GM12878 (cell line): ENCODE measurements at regions not wholly inside any gene's neighbourhood (a gene's known extent, or its start where the extent isn't known, plus 50 kb on each side); places are given as distances from the start of the nearest gene placed in this dataset.

ENCODE experiments used
- ATAC-seq: fragments of 200-7000 bp; cut with Tn5 transposase; 3 replicates; pipeline ENCODE4 v1.9.1; 2020; ENCODE audit warnings: mild to moderate bottlenecking, moderate library complexity
- BruUV-seq: library from RNA; stranded (reverse); fragments of 400-500 nt; replicated peaks from 2 replicates; lab custom pipeline; 2021; lab: Mats Ljungman, UMichigan
- CTCF ChIA-PET: fragments of 300-600 bp; sonication (Branson Sonifier 250); formaldehyde crosslinking; extraction: SDS; loops from one replicate; lab custom pipeline; 2021; ENCODE audit warnings: inconsistent platforms; lab: Yijun Ruan, JAX
- POLR2A ChIA-PET: fragments of 350-600 bp; formaldehyde crosslinking; extraction: SDS; loops from one replicate; lab custom pipeline; 2021; ENCODE audit warnings: inconsistent platforms; lab: Charles Lee
- RAD21 ChIA-PET: fragments of 300-600 bp; sonication (Branson Sonifier 250); formaldehyde crosslinking; loops from one replicate; lab custom pipeline; 2023; ENCODE audit warnings: antibody characterized with exemption; ENCODE audit not compliant: unreplicated experiment; lab: Charles Lee
- SMC1A ChIA-PET: fragments of 300-600 bp; sonication (Branson Sonifier 250); formaldehyde crosslinking; loops from one replicate; lab custom pipeline; 2023; ENCODE audit not compliant: unreplicated experiment, uncharacterized antibody; lab: Charles Lee
- DNase-seq: peaks from one replicate; pipeline ENCODE4 v3.0.0-alpha.2; 2011; ENCODE audit warnings: low read depth, low spot score
- FAIRE-seq: peaks from 3 replicates; lab custom pipeline; 2011; peaks lifted over from hg19 to GRCh38; lab: Jason Lieb, UNC
- H2AFZ ChIP-seq: 2 replicates; pipeline ENCODE4 v1.6.0; 2011; ENCODE audit warnings: low read depth, low read length, control low read depth; ENCODE audit not compliant: control insufficient read depth
- H3K27ac ChIP-seq: 2 replicates; pipeline ENCODE4 v1.5.1; 2011; ENCODE audit warnings: control low read depth; ENCODE audit not compliant: control insufficient read depth, insufficient read depth
- H3K27me3 ChIP-seq, 2 experiments: replicated peaks in 1 of 2; 2 replicates each; pipeline versions ENCODE4 v1.6.0 to v1.6.1; 2011; ENCODE audit warnings: low read length in 1 of 2; ENCODE audit not compliant: control insufficient read depth in 2 of 2, insufficient read depth in 2 of 2
- H3K36me3 ChIP-seq, 2 experiments: 2 replicates each; pipeline ENCODE4 v1.5.1; 2011; ENCODE audit warnings: low read length in 1 of 2; ENCODE audit not compliant: control insufficient read depth in 2 of 2, insufficient read depth in 2 of 2
- H3K4me1 ChIP-seq: 2 replicates; pipeline ENCODE4 v1.6.1; 2011; ENCODE audit warnings: mild to moderate bottlenecking, low read length, moderate library complexity, mixed read lengths; ENCODE audit not compliant: control insufficient read depth, insufficient read depth
- H3K4me2 ChIP-seq: 2 replicates; pipeline ENCODE4 v1.6.0; 2011; ENCODE audit warnings: control low read depth; ENCODE audit not compliant: control insufficient read depth, insufficient read depth
- H3K4me3 ChIP-seq: fragments of 200-600 bp; sonication (generic); 2 replicates; pipeline ENCODE4 v1.5.1; 2016
- H3K79me2 ChIP-seq: 2 replicates; pipeline ENCODE4 v1.6.0; 2011; ENCODE audit warnings: low read length; ENCODE audit not compliant: control insufficient read depth, insufficient read depth
- H3K9ac ChIP-seq: 2 replicates; pipeline ENCODE4 v1.8.0; 2011; ENCODE audit warnings: low read length, control low read depth, mixed read lengths; ENCODE audit not compliant: control insufficient read depth, insufficient read depth
- H3K9me3 ChIP-seq: replicated peaks from 3 replicates; pipeline ENCODE4 v1.5.1; 2011; ENCODE audit warnings: mild to moderate bottlenecking, low read length; ENCODE audit not compliant: control insufficient read depth, insufficient read depth
- H4K20me1 ChIP-seq: 2 replicates; pipeline ENCODE4 v1.6.0; 2011; ENCODE audit not compliant: control insufficient read depth, insufficient read depth
- CEBPB ChIP-seq, 2 experiments: fragments of 150-350 bp in 1 of 2; IDR thresholded peaks; 2 replicates each; pipeline ENCODE4 v1.6.1; 2012 to 2014; ENCODE audit warnings: low read depth in 2 of 2, low read length in 2 of 2, borderline replicate concordance in 1 of 2, inconsistent platforms in 1 of 2
- ETV6 ChIP-seq, 2 experiments: fragments of 450-650 bp in 1 of 2; IDR thresholded peaks in 1 of 2; conservative IDR thresholded peaks in 1 of 2; 2 replicates each; pipeline ENCODE4 v1.6.1; 2014; ENCODE audit warnings: antibody characterized with exemption in 1 of 2, borderline replicate concordance in 1 of 2, low read depth in 1 of 2, mild to moderate bottlenecking in 1 of 2, moderate library complexity in 1 of 2
- GATAD2B ChIP-seq: fragments of 450-650 bp; conservative IDR thresholded peaks from 2 replicates; pipeline ENCODE4 v1.6.1; 2017; ENCODE audit warnings: low read depth, mild to moderate bottlenecking, moderate library complexity
- IRF4 ChIP-seq: IDR thresholded peaks from 2 replicates; pipeline ENCODE4 v1.6.1; 2011; ENCODE audit warnings: low read depth, low read length
- SMAD5 ChIP-seq: IDR thresholded peaks from 2 replicates; pipeline ENCODE4 v1.6.1; 2016; ENCODE audit warnings: antibody characterized with exemption, low read depth
- SREBF1 ChIP-seq: IDR thresholded peaks from 2 replicates; pipeline ENCODE4 v1.6.1; 2012; ENCODE audit warnings: mild to moderate bottlenecking, low read length
- STAT1 ChIP-seq: fragments of 450-650 bp; conservative IDR thresholded peaks from 2 replicates; pipeline ENCODE4 v1.6.1; 2014; ENCODE audit warnings: antibody characterized with exemption, mild to moderate bottlenecking
- STAT3 ChIP-seq: IDR thresholded peaks from 2 replicates; pipeline ENCODE4 v1.6.1; 2011; ENCODE audit warnings: low read depth, low read length, improper control_type of control experiment
- TAF1 ChIP-seq: IDR thresholded peaks from 2 replicates; pipeline ENCODE4 v1.6.1; 2011; ENCODE audit warnings: mild to moderate bottlenecking, low read depth, low read length, borderline replicate concordance
- ZNF274 ChIP-seq: IDR thresholded peaks from one replicate; pipeline ENCODE4 v1.8.0; 2011; ENCODE audit not compliant: insufficient read length, insufficient read depth
- WGBS: methylation state at CpG from one replicate; pipeline ENCODE4 v1.1.6; 2016; ENCODE audit warnings: low lambda C conversion rate; ENCODE audit not compliant: insufficient replicate concordance, insufficient coverage; ENCODE audit errors: missing lambda C conversion rate; 5-methylcytosine and 5-hydroxymethylcytosine counted together
- in situ Hi-C: fragments of 300-500 bp; cut with MboI; formaldehyde crosslinking; loops from 9 replicates; pipeline ENCODE4 v1.14.3; 2018; ENCODE audit warnings: mixed read lengths
- intact Hi-C: fragments of 100-400 bp; cut with micrococcal nuclease; formaldehyde crosslinking; loops from one replicate; pipeline ENCODE4 v1.14.2; 2022; ENCODE audit not compliant: unreplicated experiment

DNA sequence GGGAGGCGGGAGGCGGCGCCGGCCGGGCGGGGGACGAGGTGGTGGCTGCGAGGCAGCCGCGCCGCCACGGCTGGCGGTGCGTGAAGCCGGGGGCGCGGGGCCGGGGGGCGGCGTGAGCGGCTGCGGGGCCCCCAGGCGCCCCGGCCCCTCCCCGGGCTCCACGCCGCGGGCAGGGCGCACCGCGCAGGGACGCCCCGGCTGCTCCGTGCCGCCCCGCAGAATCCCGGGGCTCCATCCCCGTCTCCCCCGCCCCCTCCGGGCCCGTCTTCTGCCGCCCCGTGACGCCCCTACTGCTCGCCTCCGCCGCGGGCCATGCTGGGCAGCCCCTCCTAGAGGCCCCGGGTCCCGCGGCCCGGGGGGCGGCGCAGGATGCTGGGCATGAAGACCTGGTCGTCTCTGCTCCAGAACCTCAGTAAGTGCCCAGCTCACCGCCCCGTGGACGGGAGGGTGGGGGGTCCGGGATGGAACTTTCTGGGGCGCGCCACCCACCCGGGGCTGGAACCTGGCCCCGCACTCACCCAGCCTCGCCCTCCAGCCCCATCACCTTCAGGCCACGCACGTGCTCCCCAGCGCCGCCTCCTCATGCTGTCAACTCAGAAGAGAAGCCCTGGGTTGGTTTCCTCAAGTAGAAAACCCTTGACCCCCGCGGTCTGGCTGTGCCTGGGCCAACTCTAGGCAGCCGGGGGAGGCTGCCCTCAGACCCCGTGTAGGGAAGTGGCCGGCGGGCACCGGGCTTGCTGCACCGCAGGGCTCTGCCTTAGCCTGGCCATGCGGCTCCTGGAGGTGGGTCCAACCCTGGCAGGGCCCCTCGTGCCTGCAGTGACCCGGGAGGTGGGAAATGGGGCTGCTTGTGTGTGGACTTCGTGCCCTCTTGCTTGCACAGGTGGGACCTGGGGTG lies 150.2 kb upstream of the GSE1 start:
- DNase-seq (no peak), ATAC-seq (no peak; the same call in 2 of the 3 replicates), FAIRE-seq (no peak)
- in situ Hi-C loops (no loop called here), intact Hi-C loops (no loop called here)
- Histone ChIP-seq H3K4me1 (no peaks in the 10 kb centered on the region), H3K9me3 (no peaks in the 10 kb centered on the region), H3K36me3 (no peaks in the 10 kb centered on the region), H2AFZ (no peak overlapping the region), H3K27ac (no peak overlapping the region), H3K9ac (no peak overlapping the region), H3K4me3 (no peak overlapping the region), H4K20me1 (no peaks in the 10 kb centered on the region), H3K4me2 (no peak overlapping the region), H3K79me2 (no peaks in the 10 kb centered on the region), H3K27me3 (peaks cover 11 to 15% of the 10 kb centered on the region in 2 experiments)
- CTCF ChIA-PET = no interaction called here
- SMC1A ChIA-PET = no interaction called here
- WGBS = 8% methylated on average over 23 of the region's 80 CpGs
- RAD21 ChIA-PET = no interaction called here
- POLR2A ChIA-PET = no interaction called here
- TF ChIP-seq STAT1 = no peak
- TF ChIP-seq CEBPB (IDR thresholded peaks at IDR 0.05; ENCODE audit: borderline replicate concordance in 1 of 2, low read depth in 2 of 2, low read length in 2 of 2) = no peak
- TF ChIP-seq SREBF1 = no peak
- TF ChIP-seq GATAD2B = no peak
- no peak for TF ChIP-seq ZNF274
- TF ChIP-seq TAF1 = no peak
- TF ChIP-seq IRF4 = no peak
- TF ChIP-seq STAT3 = no peak
- TF ChIP-seq ETV6 (conservative IDR thresholded peaks at IDR 0.05 in 1 of 2, IDR thresholded peaks at IDR 0.05 in 1 of 2; ENCODE audit: borderline replicate concordance in 1 of 2, low read depth in 1 of 2) = no peak
- TF ChIP-seq SMAD5 = no peak
- BruUV-seq = no TSS peak
